ENCODE measurements at regions not wholly inside any gene's neighbourhood (a gene's known extent, or its start where the extent isn't known, plus 50 kb on each side); places are given as distances from the start of the nearest gene placed in this dataset.

DNA sequence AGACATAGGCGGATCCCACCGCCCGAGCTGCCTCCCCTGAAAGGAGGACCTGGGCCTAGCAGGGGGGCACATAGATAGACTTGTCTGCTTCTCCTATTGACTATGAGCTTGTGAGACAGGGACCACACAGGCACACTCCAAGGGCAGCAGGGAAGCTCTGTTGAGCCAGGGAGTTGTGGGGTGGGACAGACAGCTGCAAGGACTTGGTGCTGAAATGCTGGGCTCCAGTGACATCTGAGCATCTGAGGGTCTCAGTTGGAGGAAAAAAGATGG lies 53.4 kb upstream of the ANO1 start:
- Histone ChIP-seq H3K9me3 (no peaks in the 10 kb centered on the region), H3K4me3 (no peak overlapping the region), H3K27me3 (no peaks in the 10 kb centered on the region), H3K27ac (no peak overlapping the region), H3K4me1 (no peaks in the 10 kb centered on the region), H3K36me3 (no peaks in the 10 kb centered on the region)
- TF ChIP-seq, protein P1, sequence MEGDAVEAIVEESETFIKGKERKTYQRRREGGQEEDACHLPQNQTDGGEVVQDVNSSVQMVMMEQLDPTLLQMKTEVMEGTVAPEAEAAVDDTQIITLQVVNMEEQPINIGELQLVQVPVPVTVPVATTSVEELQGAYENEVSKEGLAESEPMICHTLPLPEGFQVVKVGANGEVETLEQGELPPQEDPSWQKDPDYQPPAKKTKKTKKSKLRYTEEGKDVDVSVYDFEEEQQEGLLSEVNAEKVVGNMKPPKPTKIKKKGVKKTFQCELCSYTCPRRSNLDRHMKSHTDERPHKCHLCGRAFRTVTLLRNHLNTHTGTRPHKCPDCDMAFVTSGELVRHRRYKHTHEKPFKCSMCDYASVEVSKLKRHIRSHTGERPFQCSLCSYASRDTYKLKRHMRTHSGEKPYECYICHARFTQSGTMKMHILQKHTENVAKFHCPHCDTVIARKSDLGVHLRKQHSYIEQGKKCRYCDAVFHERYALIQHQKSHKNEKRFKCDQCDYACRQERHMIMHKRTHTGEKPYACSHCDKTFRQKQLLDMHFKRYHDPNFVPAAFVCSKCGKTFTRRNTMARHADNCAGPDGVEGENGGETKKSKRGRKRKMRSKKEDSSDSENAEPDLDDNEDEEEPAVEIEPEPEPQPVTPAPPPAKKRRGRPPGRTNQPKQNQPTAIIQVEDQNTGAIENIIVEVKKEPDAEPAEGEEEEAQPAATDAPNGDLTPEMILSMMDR (IDR thresholded peaks at IDR 0.05 in 4 of 5, conservative IDR thresholded peaks at IDR 0.05 in 1 of 5): no peak
- no peak for TF ChIP-seq POLR2A (IDR thresholded peaks at IDR 0.05)
- DNase-seq: no peak
- no peak for ATAC-seq
- intact Hi-C loops (cut with DNase I; ENCODE audit: low total_unique reads) (no loop called here), in situ Hi-C loops (cut with MboI; ENCODE audit: low sequenced_read_pairs in 4 of 4) (no loop called here)

DNA sequence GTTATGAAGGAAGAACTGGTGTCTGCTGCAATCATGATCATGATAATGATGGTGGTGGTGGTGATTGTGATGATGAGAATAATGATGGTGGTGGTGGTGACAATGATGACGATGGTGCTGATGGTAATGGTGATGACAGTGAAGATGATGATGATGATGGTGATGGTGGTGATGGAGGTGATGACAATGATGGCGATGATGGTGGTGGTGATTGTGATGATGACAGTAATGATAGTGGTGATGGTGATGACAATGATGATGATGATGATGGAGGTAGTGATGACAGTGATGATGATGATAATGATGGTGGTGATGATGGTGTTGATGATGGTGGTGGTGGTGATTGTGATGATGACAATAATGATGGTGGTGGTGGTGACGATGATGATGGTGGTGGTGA lies 52.8 kb upstream of the ANO1 start:
- H3K27ac ChIP-seq: no peak overlapping the region
- TF ChIP-seq POLR2A (IDR thresholded peaks at IDR 0.05): no peak
- TF ChIP-seq, protein P1 (IDR thresholded peaks at IDR 0.05 in 4 of 5, conservative IDR thresholded peaks at IDR 0.05 in 1 of 5): no peak
- H3K9me3 ChIP-seq: no peaks in the 10 kb centered on the region
- no peaks in the 10 kb centered on the region for H3K36me3 ChIP-seq
- no peak for DNase-seq
- no peaks in the 10 kb centered on the region for H3K27me3 ChIP-seq
- intact Hi-C loops (cut with DNase I; ENCODE audit: low total_unique reads): no loop called here
- H3K4me3 ChIP-seq: no peak overlapping the region
- ATAC-seq: no peak
- no peaks in the 10 kb centered on the region for H3K4me1 ChIP-seq
- in situ Hi-C loops (cut with MboI; ENCODE audit: low sequenced_read_pairs in 4 of 4): no loop called here

DNA sequence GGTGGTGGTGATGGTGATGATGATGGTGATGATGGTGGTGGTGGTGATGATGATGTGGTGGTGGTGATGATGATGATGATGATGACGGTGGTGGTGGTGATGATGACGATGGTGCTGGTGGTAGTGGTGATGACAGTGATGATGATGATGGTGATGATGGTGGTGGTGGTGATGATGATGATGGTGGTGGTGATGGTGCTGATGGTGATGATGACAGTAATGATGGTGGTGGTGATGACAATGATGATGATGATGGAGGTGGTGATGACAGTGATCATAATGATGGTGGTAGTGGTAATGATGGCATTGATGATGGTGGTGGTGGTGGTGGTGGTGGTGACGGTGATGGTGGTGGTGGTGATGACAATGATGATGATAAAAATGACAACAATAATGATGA lies 52.1 kb upstream of the ANO1 start:
- H3K36me3 ChIP-seq: no peaks in the 10 kb centered on the region
- ATAC-seq (no peak), DNase-seq (no peak)
- in situ Hi-C loops (cut with MboI; ENCODE audit: low sequenced_read_pairs in 4 of 4) (no loop called here), intact Hi-C loops (cut with DNase I; ENCODE audit: low total_unique reads) (no loop called here)
- TF ChIP-seq, protein P1 (IDR thresholded peaks at IDR 0.05 in 4 of 5, conservative IDR thresholded peaks at IDR 0.05 in 1 of 5): no peak
- no peaks in the 10 kb centered on the region for H3K4me1 ChIP-seq
- no peak overlapping the region for H3K27ac ChIP-seq
- H3K4me3 ChIP-seq: no peak overlapping the region
- no peaks in the 10 kb centered on the region for H3K27me3 ChIP-seq
- no peaks in the 10 kb centered on the region for H3K9me3 ChIP-seq

DNA sequence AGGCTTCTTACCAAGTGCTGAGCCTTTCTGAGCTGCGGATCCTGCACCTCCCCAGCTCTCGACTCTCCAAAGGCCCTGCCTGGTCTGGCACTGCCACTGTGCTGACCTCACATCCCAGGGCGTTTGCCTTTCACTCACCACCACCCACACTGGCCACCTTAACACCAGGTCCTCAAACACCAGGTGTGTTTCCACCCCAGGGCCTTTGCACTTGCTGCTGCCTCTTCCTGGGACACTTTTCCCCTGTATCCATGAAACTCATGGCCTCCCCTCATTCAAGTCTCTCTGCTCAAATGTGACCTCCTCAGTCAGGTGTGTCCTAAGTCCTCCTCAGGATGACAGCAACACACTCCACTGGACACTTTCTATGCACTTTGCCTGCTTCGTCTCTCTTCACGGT lies 51.4 kb upstream of the ANO1 start:
- in situ Hi-C loops (cut with MboI; ENCODE audit: low sequenced_read_pairs in 4 of 4) (no loop called here), intact Hi-C loops (cut with DNase I; ENCODE audit: low total_unique reads) (no loop called here)
- no peak for TF ChIP-seq POLR2A (IDR thresholded peaks at IDR 0.05)
- TF ChIP-seq, protein P1 (IDR thresholded peaks at IDR 0.05 in 4 of 5, conservative IDR thresholded peaks at IDR 0.05 in 1 of 5): no peak
- no peak for DNase-seq
- ATAC-seq: no peak
- no peaks in the 10 kb centered on the region for H3K4me1 ChIP-seq
- no peaks in the 10 kb centered on the region for H3K36me3 ChIP-seq
- H3K27me3 ChIP-seq: no peaks in the 10 kb centered on the region
- no peak overlapping the region for H3K27ac ChIP-seq
- H3K4me3 ChIP-seq: no peak overlapping the region
- no peaks in the 10 kb centered on the region for H3K9me3 ChIP-seq

DNA sequence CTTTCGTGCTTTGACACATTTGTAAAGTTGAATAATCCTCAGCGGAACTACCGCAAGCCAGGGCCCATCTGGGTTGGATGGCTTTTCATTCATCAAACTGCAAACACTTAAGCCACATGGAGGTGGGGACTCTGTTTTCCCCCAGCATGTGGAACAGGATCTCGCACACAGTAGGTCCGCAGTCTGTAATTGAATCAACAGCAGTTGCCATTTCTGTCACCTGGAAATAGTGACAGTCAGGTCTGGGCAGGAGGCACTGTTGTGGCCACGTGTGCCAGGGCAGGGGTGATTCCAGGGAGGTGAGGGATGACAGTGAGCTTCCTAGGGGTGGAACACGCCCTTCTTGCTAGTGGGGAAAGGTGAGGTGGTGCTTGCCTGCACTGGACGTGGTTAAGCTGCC lies 50.7 kb upstream of the ANO1 start:
- intact Hi-C loops (cut with DNase I; ENCODE audit: low total_unique reads) (no loop called here), in situ Hi-C loops (cut with MboI; ENCODE audit: low sequenced_read_pairs in 4 of 4) (no loop called here)
- Histone ChIP-seq H3K4me3 (no peak overlapping the region), H3K36me3 (no peaks in the 10 kb centered on the region), H3K4me1 (no peaks in the 10 kb centered on the region), H3K27ac (no peak overlapping the region), H3K27me3 (no peaks in the 10 kb centered on the region), H3K9me3 (no peaks in the 10 kb centered on the region)
- no peak for TF ChIP-seq POLR2A (IDR thresholded peaks at IDR 0.05)
- TF ChIP-seq, protein P1 (IDR thresholded peaks at IDR 0.05 in 4 of 5, conservative IDR thresholded peaks at IDR 0.05 in 1 of 5): no peak
- DNase-seq (no peak), ATAC-seq (no peak)
